C4-2B (cell line): ENCODE measurements at regions not wholly inside any gene's neighbourhood (a gene's known extent, or its start where the extent isn't known, plus 50 kb on each side); places are given as distances from the start of the nearest gene placed in this dataset.

Experiments used
- CTCF ChIP-seq: fragments of 450-650 bp; conservative IDR thresholded peaks from 2 replicates; pipeline ENCODE4 v1.5.1; 2017; ENCODE audit warnings: mild to moderate bottlenecking
- ZFX ChIP-seq: fragments of 450-650 bp; IDR thresholded peaks from 2 replicates; pipeline ENCODE4 v1.6.1; 2017

DNA sequence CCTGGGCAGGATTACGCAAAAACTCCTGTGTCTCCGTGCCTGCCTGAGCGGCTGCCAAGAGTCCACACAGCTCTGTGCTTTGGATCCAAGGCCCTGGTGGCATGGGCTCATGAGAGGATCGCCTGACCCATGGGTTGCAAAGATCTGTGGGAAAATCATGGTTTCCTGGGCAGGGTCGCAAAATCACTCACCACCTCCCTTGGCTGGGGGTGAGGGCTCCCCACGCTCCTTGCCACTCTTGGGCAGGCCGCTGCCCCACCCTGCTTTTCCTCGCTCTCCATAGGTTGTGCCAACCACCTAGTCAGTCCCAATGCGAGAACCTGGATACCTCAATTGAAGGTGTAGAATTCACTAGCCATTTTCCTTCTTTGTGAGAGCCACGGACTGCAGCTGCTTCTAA lies 66.5 kb upstream of the MAGEB18 start:
- no peak for TF ChIP-seq CTCF
- no peak for TF ChIP-seq ZFX
